Loucy (cell line): ENCODE measurements at regions not wholly inside any gene's neighbourhood (a gene's known extent, or its start where the extent isn't known, plus 50 kb on each side); places are given as distances from the start of the nearest gene placed in this dataset.
"Not testable (repeated sequence)": the region's sequence is repeated elsewhere in the genome, so short reads cannot be mapped to it uniquely, and the experiment has no call there.

Experiments
- H2AFZ ChIP-seq: fragments of 200-600 bp; sonication (generic); 2 replicates; pipeline ENCODE4 v1.6.0; 2016; ENCODE audit warnings: antibody characterized with exemption, mild to moderate bottlenecking, low read length, moderate library complexity
- H3F3A ChIP-seq: fragments of 200-600 bp; 2 replicates; pipeline ENCODE4 v1.6.0; 2016; ENCODE audit warnings: antibody characterized with exemption, low read depth, mild to moderate bottlenecking
- H3K27me3 ChIP-seq: fragments of 200-600 bp; sonication (generic); 2 replicates; pipeline ENCODE4 v1.6.1; 2014; ENCODE audit warnings: low read length, mild to moderate bottlenecking; ENCODE audit not compliant: insufficient read depth, poor library complexity, severe bottlenecking
- H3K36me3 ChIP-seq: fragments of 200-600 bp; sonication (generic); 2 replicates; pipeline ENCODE4 v1.6.1; 2016; ENCODE audit warnings: low read length; ENCODE audit not compliant: insufficient read depth
- H3K4me1 ChIP-seq: fragments of 200-600 bp; sonication (generic); 2 replicates; pipeline ENCODE4 v1.5.1; 2014; ENCODE audit warnings: low read length, mild to moderate bottlenecking; ENCODE audit not compliant: insufficient read depth, poor library complexity, severe bottlenecking
- H3K4me2 ChIP-seq: fragments of 200-600 bp; sonication (generic); 2 replicates; pipeline ENCODE4 v1.6.0; 2014; ENCODE audit warnings: antibody characterized with exemption, low read length, low read depth, mild to moderate bottlenecking; ENCODE audit not compliant: poor library complexity, severe bottlenecking
- H3K4me3 ChIP-seq: fragments of 200-600 bp; sonication (generic); 2 replicates; pipeline ENCODE4 v1.5.1; 2014; ENCODE audit warnings: low read length, mild to moderate bottlenecking, mixed read lengths; ENCODE audit not compliant: poor library complexity, severe bottlenecking
- H3K79me2 ChIP-seq: fragments of 200-600 bp; sonication (generic); 2 replicates; pipeline ENCODE4 v1.6.1; 2014; ENCODE audit warnings: low read length; ENCODE audit not compliant: insufficient read depth
- H3K9ac ChIP-seq: fragments of 200-600 bp; sonication (generic); 2 replicates; pipeline ENCODE4 v1.6.0; 2014; ENCODE audit warnings: mild to moderate bottlenecking, low read depth, low read length, moderate library complexity; ENCODE audit not compliant: poor library complexity, severe bottlenecking
- H3K9me2 ChIP-seq: fragments of 200-600 bp; sonication (generic); replicated peaks from 2 replicates; pipeline ENCODE4 v1.6.1; 2016; ENCODE audit warnings: low read depth, low read length, mixed read lengths
- H3K9me3 ChIP-seq: fragments of 200-600 bp; sonication (generic); 2 replicates; pipeline ENCODE4 v1.6.1; 2014; ENCODE audit warnings: mild to moderate bottlenecking, antibody characterized with exemption, low read length, low read depth; ENCODE audit not compliant: insufficient read depth
- H4K20me1 ChIP-seq: fragments of 200-600 bp; sonication (generic); 2 replicates; pipeline ENCODE4 v1.6.0; 2014; ENCODE audit warnings: antibody characterized with exemption, low read length, mild to moderate bottlenecking; ENCODE audit not compliant: insufficient read depth, poor library complexity, severe bottlenecking
- EZH2phosphoT487 ChIP-seq: fragments of 200-600 bp; IDR thresholded peaks from 2 replicates; pipeline ENCODE4 v1.6.1; 2018; ENCODE audit warnings: antibody characterized with exemption, mild to moderate bottlenecking, moderate library complexity, borderline replicate concordance
- TF ChIP-seq, protein P1 (sequence below): fragments of 200-600 bp; sonication (generic); conservative IDR thresholded peaks from 2 replicates; pipeline ENCODE4 v1.5.1; 2014; ENCODE audit warnings: mild to moderate bottlenecking, antibody characterized with exemption, low read length

DNA sequence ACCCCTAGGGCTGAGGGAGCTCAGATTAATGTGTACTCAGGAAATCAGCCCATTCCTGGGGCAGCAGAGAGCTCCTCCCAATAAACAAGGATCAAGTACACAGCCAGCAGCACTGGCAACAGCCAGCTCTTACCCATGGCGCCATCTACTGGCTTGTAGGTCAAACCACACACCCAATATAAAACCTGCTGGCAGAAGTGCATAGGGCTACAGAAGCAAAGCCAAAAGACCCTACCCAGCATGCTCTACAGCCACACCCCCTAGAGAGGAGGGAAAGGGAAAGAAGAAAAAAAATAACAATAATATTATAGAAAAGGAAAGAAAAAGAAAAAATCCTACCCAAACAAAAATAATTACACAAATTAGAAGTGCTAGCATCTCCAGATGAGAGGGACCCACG is 127.5 kb upstream of the PABPC3 start:
- not testable (repeated sequence) for H3F3A ChIP-seq, H3K9ac ChIP-seq, H2AFZ ChIP-seq, H3K4me1 ChIP-seq, H3K36me3 ChIP-seq, H3K79me2 ChIP-seq, H4K20me1 ChIP-seq, H3K9me3 ChIP-seq, H3K9me2 ChIP-seq, H3K4me3 ChIP-seq, H3K4me2 ChIP-seq, H3K27me3 ChIP-seq
- TF ChIP-seq, protein P1, sequence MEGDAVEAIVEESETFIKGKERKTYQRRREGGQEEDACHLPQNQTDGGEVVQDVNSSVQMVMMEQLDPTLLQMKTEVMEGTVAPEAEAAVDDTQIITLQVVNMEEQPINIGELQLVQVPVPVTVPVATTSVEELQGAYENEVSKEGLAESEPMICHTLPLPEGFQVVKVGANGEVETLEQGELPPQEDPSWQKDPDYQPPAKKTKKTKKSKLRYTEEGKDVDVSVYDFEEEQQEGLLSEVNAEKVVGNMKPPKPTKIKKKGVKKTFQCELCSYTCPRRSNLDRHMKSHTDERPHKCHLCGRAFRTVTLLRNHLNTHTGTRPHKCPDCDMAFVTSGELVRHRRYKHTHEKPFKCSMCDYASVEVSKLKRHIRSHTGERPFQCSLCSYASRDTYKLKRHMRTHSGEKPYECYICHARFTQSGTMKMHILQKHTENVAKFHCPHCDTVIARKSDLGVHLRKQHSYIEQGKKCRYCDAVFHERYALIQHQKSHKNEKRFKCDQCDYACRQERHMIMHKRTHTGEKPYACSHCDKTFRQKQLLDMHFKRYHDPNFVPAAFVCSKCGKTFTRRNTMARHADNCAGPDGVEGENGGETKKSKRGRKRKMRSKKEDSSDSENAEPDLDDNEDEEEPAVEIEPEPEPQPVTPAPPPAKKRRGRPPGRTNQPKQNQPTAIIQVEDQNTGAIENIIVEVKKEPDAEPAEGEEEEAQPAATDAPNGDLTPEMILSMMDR = peak; percentile 55

DNA sequence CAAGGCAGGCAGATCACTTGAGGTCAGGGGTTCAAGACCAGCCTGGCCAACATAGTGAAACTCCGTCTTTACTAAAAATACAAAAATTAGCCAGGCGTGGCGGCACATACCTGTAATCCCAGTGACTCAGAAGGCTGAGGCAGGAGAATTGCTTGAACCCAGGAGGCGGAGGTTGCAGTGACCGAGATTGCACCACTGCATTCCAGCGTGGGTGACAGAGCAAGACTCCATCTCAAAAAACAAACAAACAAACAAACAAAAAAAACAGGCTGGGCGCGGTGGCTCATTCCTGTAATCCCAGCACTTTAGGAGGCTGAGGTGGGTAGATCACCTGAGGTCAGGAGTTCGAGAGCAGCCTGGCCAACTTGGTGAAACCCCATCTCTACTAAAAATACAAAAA is 122.8 kb upstream of the PABPC3 start:
- not testable (repeated sequence) for H3K9me2 ChIP-seq, H3K36me3 ChIP-seq, H3K27me3 ChIP-seq, H3K4me2 ChIP-seq, H4K20me1 ChIP-seq, H3F3A ChIP-seq, H2AFZ ChIP-seq, H3K4me1 ChIP-seq, H3K9ac ChIP-seq, H3K9me3 ChIP-seq, H3K4me3 ChIP-seq, H3K79me2 ChIP-seq

DNA sequence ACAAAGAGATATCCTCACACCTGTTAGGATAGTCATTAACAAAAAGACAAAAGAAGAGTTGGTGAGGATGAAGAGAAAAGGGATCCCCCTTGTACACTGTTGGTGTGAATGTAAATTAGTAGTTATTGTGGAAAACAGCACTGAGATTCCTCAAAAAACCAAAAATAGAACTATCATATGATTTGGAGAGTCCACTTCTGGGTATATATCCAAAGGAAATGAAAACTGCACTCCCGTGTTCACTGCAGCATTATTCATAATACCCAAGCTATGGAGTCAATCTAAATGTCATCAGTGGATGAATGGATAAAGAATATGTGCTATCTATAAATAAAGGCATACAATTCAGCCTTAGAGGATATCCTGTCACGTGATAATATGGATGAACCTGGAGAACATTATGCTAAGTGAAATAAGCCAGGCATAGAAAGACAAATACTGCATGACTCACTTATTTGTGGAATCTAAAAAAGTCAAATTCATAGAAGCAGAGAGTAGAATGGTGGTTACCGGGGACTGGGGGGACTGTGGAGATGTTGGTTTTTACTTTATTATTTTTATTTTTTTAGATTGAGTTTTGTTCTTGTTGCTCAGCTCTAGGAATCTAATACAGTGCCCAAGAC is 114.6 kb upstream of the PABPC3 start:
- H3K79me2 ChIP-seq, H3K27me3 ChIP-seq, H4K20me1 ChIP-seq, H3K4me2 ChIP-seq, H2AFZ ChIP-seq, H3K4me1 ChIP-seq, H3K9me3 ChIP-seq, H3K36me3 ChIP-seq, H3K9ac ChIP-seq, H3F3A ChIP-seq, H3K4me3 ChIP-seq, H3K9me2 ChIP-seq: not testable (repeated sequence)

DNA sequence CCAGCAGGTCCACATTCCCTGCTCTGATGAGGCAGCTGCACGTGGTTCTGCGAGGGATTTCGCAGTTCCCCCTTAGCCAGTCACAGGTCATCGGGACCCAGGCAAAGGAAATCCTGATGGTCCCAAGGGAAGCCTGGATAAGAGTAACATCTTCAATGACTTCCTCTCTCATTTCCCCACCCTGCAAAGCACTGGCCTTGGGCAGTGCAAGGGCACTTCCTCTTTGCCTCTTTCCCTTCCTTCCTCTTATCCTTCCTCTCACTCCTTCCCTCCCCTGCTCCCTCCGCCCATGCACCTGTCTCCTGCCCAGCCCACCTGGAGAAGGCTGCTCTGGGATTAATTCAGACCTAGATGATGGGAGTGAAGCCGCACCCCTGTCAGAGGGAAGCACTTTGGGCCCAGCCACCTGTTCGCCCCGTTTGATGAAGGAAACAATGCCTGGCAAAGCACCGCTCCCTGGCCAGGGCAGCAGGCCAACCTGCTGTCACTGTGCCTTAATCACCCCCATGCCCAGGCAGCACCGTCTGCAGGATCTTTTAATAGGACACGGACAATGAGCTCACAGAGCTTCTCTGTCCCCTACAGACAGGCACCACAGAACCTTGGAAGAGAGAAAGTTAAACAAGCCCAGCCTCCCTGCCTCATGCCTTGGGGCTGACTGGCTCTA is 113.5 kb upstream of the PABPC3 start:
- no peak overlapping the region for H2AFZ ChIP-seq
- H4K20me1 ChIP-seq = no peaks in the 10 kb centered on the region
- no peaks in the 10 kb centered on the region for H3F3A ChIP-seq
- no peaks in the 10 kb centered on the region for H3K9me2 ChIP-seq
- H3K9ac ChIP-seq = no peak overlapping the region
- TF ChIP-seq EZH2phosphoT487 = no peak
- TF ChIP-seq, protein P1 = no peak
- no peaks in the 10 kb centered on the region for H3K36me3 ChIP-seq
- H3K9me3 ChIP-seq = no peaks in the 10 kb centered on the region
- no peaks in the 10 kb centered on the region for H3K79me2 ChIP-seq
- H3K27me3 ChIP-seq = no peaks in the 10 kb centered on the region
- no peak overlapping the region for H3K4me2 ChIP-seq
- no peak overlapping the region for H3K4me3 ChIP-seq
- H3K4me1 ChIP-seq = peaks cover 7% of the 10 kb centered on the region
